ENCODE measurements at regions not wholly inside any gene's neighbourhood (a gene's known extent, or its start where the extent isn't known, plus 50 kb on each side); places are given as distances from the start of the nearest gene placed in this dataset.

- no peak overlapping the region for H3K27ac ChIP-seq
- intact Hi-C loops (cut with DNase I) = no loop called here
- no peak overlapping the region for H3K4me3 ChIP-seq
- ATAC-seq (no peak), DNase-seq (no peak)
- H3K4me1 ChIP-seq = no peaks in the 10 kb centered on the region
- H3K9me3 ChIP-seq = no peaks in the 10 kb centered on the region
- TF ChIP-seq POLR2A (IDR thresholded peaks at IDR 0.05) = no peak
- no peaks in the 10 kb centered on the region for H3K36me3 ChIP-seq
- 90% methylated on average over 2 of the region's 4 CpGs for WGBS (ENCODE audit: insufficient coverage, low coverage, low lambda C conversion rate, missing lambda C conversion rate)
- no peaks in the 10 kb centered on the region for H3K27me3 ChIP-seq
These were observed 87.1 kb upstream of the TRIO start for GRCh38 chr5:14056039-14056438.

DNA sequence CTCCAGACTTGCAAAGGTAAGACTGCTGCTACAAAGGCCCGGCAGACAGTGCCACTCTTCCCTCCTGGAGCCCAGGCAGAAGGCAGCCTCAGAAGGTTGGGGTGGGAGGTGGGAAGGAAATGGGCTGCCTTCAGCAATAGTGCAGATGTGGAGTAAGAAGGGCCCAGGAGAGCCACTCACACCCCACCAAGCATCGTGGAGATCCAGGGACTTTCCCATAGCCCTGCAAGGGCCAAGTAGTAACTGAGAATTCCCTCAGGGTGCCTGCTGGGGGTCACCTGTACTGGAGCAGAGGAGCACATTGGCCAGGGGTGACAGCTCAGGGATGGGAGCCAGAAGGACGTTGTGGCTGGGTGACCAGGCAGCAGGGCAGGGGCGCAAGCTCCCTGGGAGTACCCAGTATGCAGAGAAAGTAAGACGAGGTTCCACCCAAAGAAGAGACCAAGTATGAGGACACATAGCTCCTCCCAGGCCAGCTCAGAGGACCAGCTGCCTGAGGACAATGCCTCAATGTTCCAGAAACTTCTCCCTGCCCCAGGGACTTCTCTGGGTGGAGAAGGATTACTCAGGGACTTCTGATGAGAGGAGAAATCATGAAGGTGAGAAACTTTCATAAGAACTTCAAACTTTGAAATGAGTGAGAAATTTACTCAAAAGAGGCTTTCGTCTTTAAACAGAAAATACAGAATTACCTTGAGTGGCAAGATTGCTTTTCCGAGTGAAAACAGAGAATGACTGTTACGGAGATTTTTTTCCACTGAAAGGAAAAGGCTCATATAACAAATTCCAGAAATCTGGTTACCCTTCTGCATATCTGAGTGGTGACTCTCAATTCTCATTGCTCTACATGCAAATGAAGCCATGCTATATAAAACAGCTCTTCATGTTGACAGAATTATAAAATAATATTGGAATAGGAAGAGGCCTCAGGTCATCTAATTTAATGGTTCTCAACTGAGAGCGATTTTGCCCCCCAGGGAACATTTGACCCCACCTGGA, 87.9 kb upstream of the TRIO start:
- TF ChIP-seq, protein P1, sequence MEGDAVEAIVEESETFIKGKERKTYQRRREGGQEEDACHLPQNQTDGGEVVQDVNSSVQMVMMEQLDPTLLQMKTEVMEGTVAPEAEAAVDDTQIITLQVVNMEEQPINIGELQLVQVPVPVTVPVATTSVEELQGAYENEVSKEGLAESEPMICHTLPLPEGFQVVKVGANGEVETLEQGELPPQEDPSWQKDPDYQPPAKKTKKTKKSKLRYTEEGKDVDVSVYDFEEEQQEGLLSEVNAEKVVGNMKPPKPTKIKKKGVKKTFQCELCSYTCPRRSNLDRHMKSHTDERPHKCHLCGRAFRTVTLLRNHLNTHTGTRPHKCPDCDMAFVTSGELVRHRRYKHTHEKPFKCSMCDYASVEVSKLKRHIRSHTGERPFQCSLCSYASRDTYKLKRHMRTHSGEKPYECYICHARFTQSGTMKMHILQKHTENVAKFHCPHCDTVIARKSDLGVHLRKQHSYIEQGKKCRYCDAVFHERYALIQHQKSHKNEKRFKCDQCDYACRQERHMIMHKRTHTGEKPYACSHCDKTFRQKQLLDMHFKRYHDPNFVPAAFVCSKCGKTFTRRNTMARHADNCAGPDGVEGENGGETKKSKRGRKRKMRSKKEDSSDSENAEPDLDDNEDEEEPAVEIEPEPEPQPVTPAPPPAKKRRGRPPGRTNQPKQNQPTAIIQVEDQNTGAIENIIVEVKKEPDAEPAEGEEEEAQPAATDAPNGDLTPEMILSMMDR (IDR thresholded peaks at IDR 0.05) = no peak
- TF ChIP-seq POLR2A (IDR thresholded peaks at IDR 0.05) = no peak
- Histone ChIP-seq H3K27me3 (no peaks in the 10 kb centered on the region), H3K4me3 (no peak overlapping the region), H3K36me3 (no peaks in the 10 kb centered on the region), H3K4me1 (no peaks in the 10 kb centered on the region), H3K27ac (no peak overlapping the region), H3K9me3 (no peaks in the 10 kb centered on the region)
- no peak for ATAC-seq
- intact Hi-C loops (cut with DNase I) = no loop called here
- no peak for DNase-seq
- 74% methylated on average over 5 of the region's 9 CpGs for whole genome bisulfite sequencing (ENCODE audit: insufficient coverage, low coverage, low lambda C conversion rate, missing lambda C conversion rate)

GRCh38 chr5:14054111-14054854, 88.9 kb upstream of the TRIO start:
- ATAC-seq (no peak), DNase-seq (no peak)
- Histone ChIP-seq H3K4me1 (no peaks in the 10 kb centered on the region), H3K27me3 (no peaks in the 10 kb centered on the region), H3K36me3 (no peaks in the 10 kb centered on the region), H3K4me3 (no peak overlapping the region), H3K9me3 (no peaks in the 10 kb centered on the region), H3K27ac (no peak overlapping the region)
- WGBS (ENCODE audit: insufficient coverage, low coverage, low lambda C conversion rate, missing lambda C conversion rate) = 73% methylated on average over 9 of the region's 9 CpGs
- no peak for TF ChIP-seq POLR2A (IDR thresholded peaks at IDR 0.05)
- TF ChIP-seq, protein P1 (IDR thresholded peaks at IDR 0.05) = no peak
- intact Hi-C loops (cut with DNase I) = no loop called here

- intact Hi-C loops (cut with DNase I) = no loop called here
- Histone ChIP-seq H3K27me3 (no peaks in the 10 kb centered on the region), H3K9me3 (no peaks in the 10 kb centered on the region), H3K4me3 (no peak overlapping the region), H3K27ac (no peak overlapping the region), H3K36me3 (no peaks in the 10 kb centered on the region), H3K4me1 (no peaks in the 10 kb centered on the region)
- WGBS (ENCODE audit: insufficient coverage, low coverage, low lambda C conversion rate, missing lambda C conversion rate) = 42% methylated on average over 4 of the region's 4 CpGs
- DNase-seq (no peak), ATAC-seq (no peak)
- TF ChIP-seq, protein P1 (IDR thresholded peaks at IDR 0.05) = no peak
- no peak for TF ChIP-seq POLR2A (IDR thresholded peaks at IDR 0.05)
These were observed 92.3 kb upstream of the TRIO start for GRCh38 chr5:14050821-14051220.

- no peak overlapping the region for H3K4me3 ChIP-seq
- H3K36me3 ChIP-seq = no peaks in the 10 kb centered on the region
- H3K9me3 ChIP-seq = no peaks in the 10 kb centered on the region
- intact Hi-C loops (cut with DNase I) = no loop called here
- H3K4me1 ChIP-seq = no peaks in the 10 kb centered on the region
- ATAC-seq = no peak
- H3K27ac ChIP-seq = no peak overlapping the region
- TF ChIP-seq, protein P1 (IDR thresholded peaks at IDR 0.05) = no peak
- TF ChIP-seq POLR2A (IDR thresholded peaks at IDR 0.05) = no peak
- H3K27me3 ChIP-seq = no peaks in the 10 kb centered on the region
- no peak for DNase-seq
These were observed 94.7 kb upstream of the TRIO start for GRCh38 chr5:14048434-14048833.

Data from right lobe of liver (tissue), 6 donors.